NB4 (cell line): ENCODE measurements at regions not wholly inside any gene's neighbourhood (a gene's known extent, or its start where the extent isn't known, plus 50 kb on each side); places are given as distances from the start of the nearest gene placed in this dataset.
"Not testable (repeated sequence)": the region's sequence is repeated elsewhere in the genome, so short reads cannot be mapped to it uniquely, and the experiment has no call there.

Experiments
- DNase-seq: peaks from one replicate; pipeline ENCODE4 v3.0.0; 2010; ENCODE audit warnings: low read depth
- H3K4me3 ChIP-seq: one replicate; pipeline ENCODE4 v1.5.1; 2011; ENCODE audit warnings: mild to moderate bottlenecking, low read depth, low read length, moderate library complexity
- MYC ChIP-seq: IDR thresholded peaks from 2 replicates; pipeline ENCODE4 v1.6.1; 2011; ENCODE audit warnings: low read depth, low read length
- POLR2A ChIP-seq: IDR thresholded peaks from 2 replicates; pipeline ENCODE4 v1.6.1; 2011; ENCODE audit warnings: mild to moderate bottlenecking; ENCODE audit not compliant: insufficient read length; ENCODE audit errors: extremely low read depth
- TF ChIP-seq, protein P1 (sequence below): IDR thresholded peaks from 2 replicates; pipeline ENCODE4 v1.6.1; 2011; ENCODE audit warnings: low read depth, low read length
- TF ChIP-seq, protein P2 (sequence below): IDR thresholded peaks from one replicate; pipeline ENCODE4 v1.5.1; 2012; ENCODE audit warnings: low read depth, low read length

GRCh38 chr4:171348090-171348489 lies 465.1 kb upstream of the GALNTL6 start:
- TF ChIP-seq MYC (no peak), POLR2A (no peak)
- TF ChIP-seq, protein P1, sequence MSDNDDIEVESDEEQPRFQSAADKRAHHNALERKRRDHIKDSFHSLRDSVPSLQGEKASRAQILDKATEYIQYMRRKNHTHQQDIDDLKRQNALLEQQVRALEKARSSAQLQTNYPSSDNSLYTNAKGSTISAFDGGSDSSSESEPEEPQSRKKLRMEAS: no peak
- TF ChIP-seq, protein P2, sequence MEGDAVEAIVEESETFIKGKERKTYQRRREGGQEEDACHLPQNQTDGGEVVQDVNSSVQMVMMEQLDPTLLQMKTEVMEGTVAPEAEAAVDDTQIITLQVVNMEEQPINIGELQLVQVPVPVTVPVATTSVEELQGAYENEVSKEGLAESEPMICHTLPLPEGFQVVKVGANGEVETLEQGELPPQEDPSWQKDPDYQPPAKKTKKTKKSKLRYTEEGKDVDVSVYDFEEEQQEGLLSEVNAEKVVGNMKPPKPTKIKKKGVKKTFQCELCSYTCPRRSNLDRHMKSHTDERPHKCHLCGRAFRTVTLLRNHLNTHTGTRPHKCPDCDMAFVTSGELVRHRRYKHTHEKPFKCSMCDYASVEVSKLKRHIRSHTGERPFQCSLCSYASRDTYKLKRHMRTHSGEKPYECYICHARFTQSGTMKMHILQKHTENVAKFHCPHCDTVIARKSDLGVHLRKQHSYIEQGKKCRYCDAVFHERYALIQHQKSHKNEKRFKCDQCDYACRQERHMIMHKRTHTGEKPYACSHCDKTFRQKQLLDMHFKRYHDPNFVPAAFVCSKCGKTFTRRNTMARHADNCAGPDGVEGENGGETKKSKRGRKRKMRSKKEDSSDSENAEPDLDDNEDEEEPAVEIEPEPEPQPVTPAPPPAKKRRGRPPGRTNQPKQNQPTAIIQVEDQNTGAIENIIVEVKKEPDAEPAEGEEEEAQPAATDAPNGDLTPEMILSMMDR: no peak
- H3K4me3 ChIP-seq: no peak overlapping the region
- DNase-seq: no peak

- TF ChIP-seq POLR2A (no peak), MYC (no peak)
- TF ChIP-seq, protein P1: no peak
- TF ChIP-seq, protein P2: no peak
- no peak overlapping the region for H3K4me3 ChIP-seq
- no peak for DNase-seq
These were observed 470.6 kb upstream of the GALNTL6 start for GRCh38 chr4:171342646-171343045.

DNA sequence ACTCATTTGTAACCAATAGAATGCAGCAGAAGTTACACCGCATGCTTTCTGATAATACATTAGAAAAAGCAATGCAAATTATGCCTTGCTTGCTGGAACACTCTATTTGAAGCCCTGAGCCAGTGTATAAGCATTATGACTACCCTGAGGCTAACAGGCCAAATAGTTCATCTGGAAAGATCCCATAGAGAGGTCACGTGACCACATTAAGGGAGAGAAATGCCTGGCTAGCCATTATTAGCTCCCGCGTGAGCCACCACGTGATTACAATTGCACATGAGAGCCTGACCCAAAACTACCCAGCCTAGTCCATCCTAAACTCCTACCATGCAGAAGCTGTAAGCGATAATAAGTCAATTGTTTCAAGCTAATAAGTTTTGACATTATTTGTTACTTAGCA lies 472.9 kb upstream of the GALNTL6 start:
- no peak overlapping the region for H3K4me3 ChIP-seq
- TF ChIP-seq POLR2A (no peak), MYC (no peak)
- TF ChIP-seq, protein P1: no peak
- TF ChIP-seq, protein P2: no peak
- no peak for DNase-seq

GRCh38 chr4:171334549-171334948 lies 478.7 kb upstream of the GALNTL6 start:
- TF ChIP-seq, protein P2: no peak
- TF ChIP-seq, protein P1: no peak
- TF ChIP-seq MYC: no peak
- TF ChIP-seq POLR2A: no peak
- no peak overlapping the region for H3K4me3 ChIP-seq
- peak; percentile 6 for DNase-seq

- DNase-seq: no peak
- H3K4me3 ChIP-seq: no peak overlapping the region
- TF ChIP-seq, protein P1: no peak
- TF ChIP-seq MYC: no peak
- no peak for TF ChIP-seq POLR2A
These were observed 504.5 kb upstream of the GALNTL6 start for GRCh38 chr4:171308661-171309060.

DNA sequence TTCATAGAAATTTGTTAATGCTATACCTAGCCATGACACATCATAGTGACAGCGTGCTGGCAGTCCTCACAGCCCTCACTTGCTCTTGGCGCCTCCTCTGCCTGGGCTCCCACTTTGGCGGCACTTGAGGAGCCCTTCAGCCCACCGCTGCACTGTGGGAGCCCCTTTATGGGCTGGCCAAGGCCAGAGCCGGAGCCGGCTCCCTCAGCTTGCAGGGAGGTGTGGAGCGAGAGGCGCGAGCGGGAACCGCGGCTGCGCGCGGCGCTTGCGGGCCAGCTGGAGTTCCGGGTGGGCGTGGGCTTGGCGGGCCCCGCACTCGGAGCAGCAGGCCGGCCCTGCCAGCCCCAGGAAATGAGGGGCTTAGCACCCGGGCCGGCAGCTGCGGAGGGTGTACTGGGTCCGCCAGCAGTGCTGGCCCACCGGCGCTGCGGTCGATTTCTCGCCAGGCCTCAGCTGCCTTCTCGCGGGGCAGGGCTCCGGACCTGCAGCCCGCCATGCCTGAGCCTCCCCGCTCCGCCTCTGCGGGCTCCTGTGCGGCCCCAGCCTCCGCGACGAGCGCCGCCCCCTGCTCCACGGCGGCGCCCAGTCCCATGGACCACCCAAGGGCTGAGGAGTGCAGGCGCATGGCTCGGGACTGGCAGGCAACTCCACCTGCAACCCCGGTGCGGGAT lies 515.0 kb upstream of the GALNTL6 start:
- not testable (repeated sequence) for H3K4me3 ChIP-seq, DNase-seq
